HG03025 (cell line): ENCODE measurements at regions not wholly inside any gene's neighbourhood (a gene's known extent, or its start where the extent isn't known, plus 50 kb on each side); places are given as distances from the start of the nearest gene placed in this dataset.
"Not testable (repeated sequence)": the region's sequence is repeated elsewhere in the genome, so short reads cannot be mapped to it uniquely, and the experiment has no call there.

ENCODE experiments used
- ATAC-seq: cut with Tn5 transposase; IDR thresholded peaks from one replicate; pipeline ENCODE4 v1.9.1; 2021; ENCODE audit warnings: mild to moderate bottlenecking, moderate library complexity; ENCODE audit not compliant: unreplicated experiment, low FRiP score

- no peak for ATAC-seq
Measured at GRCh38 chr2:125576558-125576957, 1079.4 kb upstream of the GYPC start.

GRCh38 chr2:125581557-125581956 is 1074.4 kb upstream of the GYPC start:
- no peak for ATAC-seq

GRCh38 chr2:125582516-125582915 is 1073.4 kb upstream of the GYPC start:
- ATAC-seq, result no peak

GRCh38 chr2:125584732-125585131 is 1071.2 kb upstream of the GYPC start:
- ATAC-seq, result no peak

GRCh38 chr2:125588780-125589179 is 1067.2 kb upstream of the GYPC start:
- ATAC-seq, result no peak

GRCh38 chr2:125591954-125592353 is 1064.0 kb upstream of the GYPC start:
- ATAC-seq, result no peak

- no peak for ATAC-seq
Measured at GRCh38 chr2:125593036-125593435, 1062.9 kb upstream of the GYPC start.

GRCh38 chr2:125596612-125597011 is 1059.3 kb upstream of the GYPC start:
- ATAC-seq, result no peak

- ATAC-seq, result no peak
Measured at GRCh38 chr2:125615438-125615837, 1040.5 kb upstream of the GYPC start.

- ATAC-seq, result no peak
Measured at GRCh38 chr2:125630377-125630776, 1025.6 kb upstream of the GYPC start.

GRCh38 chr2:125634662-125635061 is 1021.3 kb upstream of the GYPC start:
- no peak for ATAC-seq

GRCh38 chr2:125638345-125638744 is 1017.6 kb upstream of the GYPC start:
- ATAC-seq, result no peak

- no peak for ATAC-seq
Measured at GRCh38 chr2:125642032-125642431, 1013.9 kb upstream of the GYPC start.

- no peak for ATAC-seq
Measured at GRCh38 chr2:125643128-125643527, 1012.8 kb upstream of the GYPC start.

- ATAC-seq, result no peak
Measured at GRCh38 chr2:125643585-125643984, 1012.4 kb upstream of the GYPC start.

- ATAC-seq, result no peak
Measured at GRCh38 chr2:125644257-125644656, 1011.7 kb upstream of the GYPC start.

GRCh38 chr2:125652280-125652679 is 1003.7 kb upstream of the GYPC start:
- ATAC-seq, result no peak

- no peak for ATAC-seq
Measured at GRCh38 chr2:125654226-125654625, 1001.7 kb upstream of the GYPC start.

GRCh38 chr2:125656190-125656589 is 999.8 kb upstream of the GYPC start:
- no peak for ATAC-seq

GRCh38 chr2:125658583-125658982 is 997.4 kb upstream of the GYPC start:
- ATAC-seq, result no peak

GRCh38 chr2:125660369-125660768 is 995.6 kb upstream of the GYPC start:
- ATAC-seq, result not testable (repeated sequence)

GRCh38 chr2:125667630-125668029 is 988.3 kb upstream of the GYPC start:
- peak; percentile 43 for ATAC-seq

- ATAC-seq, result no peak
Measured at GRCh38 chr2:125679903-125680302, 976.1 kb upstream of the GYPC start.
